ENCODE measurements at regions not wholly inside any gene's neighbourhood (a gene's known extent, or its start where the extent isn't known, plus 50 kb on each side); places are given as distances from the start of the nearest gene placed in this dataset.

GRCh38 chr16:86962913-86963312, 354.3 kb downstream of the C16orf95 start:
- no peak overlapping the region for H3K27ac ChIP-seq
- no peak for DNase-seq (ENCODE audit: low spot score)
- CTCF ChIA-PET = no interaction called here
- POLR2A ChIA-PET (ENCODE audit: low non-redundant PET) = no interaction called here
- no peak for TF ChIP-seq CTCF (conservative IDR thresholded peaks at IDR 0.05; ENCODE audit: low read depth)

GRCh38 chr16:86963600-86964575, 353.3 kb downstream of the C16orf95 start:
- no peak for DNase-seq (ENCODE audit: low spot score)
- TF ChIP-seq CTCF (conservative IDR thresholded peaks at IDR 0.05; ENCODE audit: low read depth) = no peak
- ChIA-PET POLR2A (ENCODE audit: low non-redundant PET) (no interaction called here), CTCF (no interaction called here)
- H3K27ac ChIP-seq = no peak overlapping the region

GRCh38 chr16:86964796-86965241, 352.4 kb downstream of the C16orf95 start:
- ChIA-PET CTCF (no interaction called here), POLR2A (ENCODE audit: low non-redundant PET) (no interaction called here)
- no peak for DNase-seq (ENCODE audit: low spot score)
- no peak for TF ChIP-seq CTCF (conservative IDR thresholded peaks at IDR 0.05; ENCODE audit: low read depth)
- no peak overlapping the region for H3K27ac ChIP-seq

- CTCF ChIA-PET = no interaction called here
- DNase-seq (ENCODE audit: low spot score) = no peak
- POLR2A ChIA-PET (ENCODE audit: low non-redundant PET) = no interaction called here
- H3K27ac ChIP-seq = no peak overlapping the region
- TF ChIP-seq CTCF (conservative IDR thresholded peaks at IDR 0.05; ENCODE audit: low read depth) = no peak
Measured at GRCh38 chr16:86965331-86965730, 351.9 kb downstream of the C16orf95 start.

- CTCF ChIA-PET = interaction anchor here (0.6 kb wide), 1 partner anchor 310 kb away, joined by 3 read pairs; no protein-coding TSS in a partner anchor
- H3K27ac ChIP-seq = no peak overlapping the region
- no peak for DNase-seq (ENCODE audit: low spot score)
- POLR2A ChIA-PET (ENCODE audit: low non-redundant PET) = no interaction called here
- no peak for TF ChIP-seq CTCF (conservative IDR thresholded peaks at IDR 0.05; ENCODE audit: low read depth)
Measured at GRCh38 chr16:86965840-86966550, 351.2 kb downstream of the C16orf95 start.

GRCh38 chr16:86966777-86967176, 350.4 kb downstream of the C16orf95 start:
- ChIA-PET POLR2A (ENCODE audit: low non-redundant PET) (no interaction called here), CTCF (no interaction called here)
- no peak for DNase-seq (ENCODE audit: low spot score)
- TF ChIP-seq CTCF (conservative IDR thresholded peaks at IDR 0.05; ENCODE audit: low read depth) = no peak
- no peak overlapping the region for H3K27ac ChIP-seq

All from RWPE1 (cell line).